Kasumi-1 (cell line): ENCODE measurements at regions not wholly inside any gene's neighbourhood (a gene's known extent, or its start where the extent isn't known, plus 50 kb on each side); places are given as distances from the start of the nearest gene placed in this dataset.

Experiments used
- DNase-seq, 2 experiments: peaks; one replicate each; lab custom pipeline; 2025; lab: John Stamatoyannopoulos, UW

DNA sequence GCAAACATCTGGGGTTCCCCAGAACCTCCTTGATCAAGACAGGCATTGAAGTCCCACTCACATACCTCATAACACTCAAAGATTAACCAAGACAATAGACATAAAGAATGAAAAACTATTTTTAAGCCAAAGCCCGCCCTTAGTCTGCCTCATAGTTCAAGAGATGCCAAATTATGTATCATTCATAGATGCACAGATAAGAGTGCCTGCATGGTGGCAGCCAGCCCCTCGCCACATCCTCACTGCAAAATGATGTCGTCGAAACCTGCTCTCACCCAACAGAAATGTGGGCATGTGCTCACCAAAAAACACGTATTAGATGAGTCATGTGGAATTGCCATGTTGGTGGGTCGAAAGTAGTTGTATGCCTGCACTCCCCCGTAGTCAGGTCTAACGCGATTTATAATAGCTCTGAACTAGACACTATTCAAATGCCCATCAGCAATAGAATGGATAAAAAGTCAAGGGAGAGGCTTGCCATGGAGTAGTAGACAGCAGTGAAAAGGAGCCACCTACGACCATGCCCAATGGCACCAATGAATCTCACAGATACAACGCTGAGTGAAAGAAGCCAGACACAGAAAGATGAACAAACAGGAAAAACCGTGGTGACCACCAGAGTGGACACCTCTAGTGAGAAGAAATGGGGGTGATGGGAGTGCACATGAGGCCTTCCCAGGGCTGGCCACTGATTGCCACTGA, 64.8 kb downstream of the C16orf95 start:
- no peak for DNase-seq
